Suprapubic skin (tissue), 4 donors: ENCODE measurements at regions not wholly inside any gene's neighbourhood (a gene's known extent, or its start where the extent isn't known, plus 50 kb on each side); places are given as distances from the start of the nearest gene placed in this dataset.

Source experiments
- DNase-seq, 2 donors: peaks; one replicate each; pipeline ENCODE4 v3.0.0-alpha.2; 2019; ENCODE audit warnings: low spot score in 2 of 2
- H3K27ac ChIP-seq: fragments of 200-600 bp; sonication (generic); one replicate; pipeline ENCODE4 v1.5.1; 2019
- H3K27me3 ChIP-seq: fragments of 200-600 bp; sonication (generic); one replicate; pipeline ENCODE4 v1.5.1; 2019
- H3K36me3 ChIP-seq: fragments of 200-600 bp; sonication (generic); one replicate; pipeline ENCODE4 v1.5.1; 2019
- H3K4me1 ChIP-seq: fragments of 200-600 bp; sonication (generic); one replicate; pipeline ENCODE4 v1.5.1; 2019
- H3K4me3 ChIP-seq: fragments of 200-600 bp; sonication (generic); one replicate; pipeline ENCODE4 v1.5.1; 2019; ENCODE audit warnings: mild to moderate bottlenecking
- H3K9me3 ChIP-seq: fragments of 200-600 bp; sonication (generic); one replicate; pipeline ENCODE4 v1.5.1; 2019
- CTCF ChIP-seq, 2 donors: fragments of 200-600 bp in 1 of 2; fragments of 450-650 bp in 1 of 2; sonication (generic) in 1 of 2; IDR thresholded peaks; one replicate each; pipeline ENCODE4 v1.5.1; 2016 to 2019; ENCODE audit warnings: antibody characterized with exemption in 2 of 2, mild to moderate bottlenecking in 1 of 2, moderate library complexity in 1 of 2
- EP300 ChIP-seq: sonication (generic); formaldehyde crosslinking; IDR thresholded peaks from one replicate; pipeline ENCODE4 v1.6.1; 2017; ENCODE audit warnings: antibody characterized with exemption
- POLR2A ChIP-seq, 2 donors: fragments of 450-650 bp; IDR thresholded peaks; one replicate each; pipeline ENCODE4 v1.6.1; 2017; ENCODE audit warnings: antibody characterized with exemption in 2 of 2, mild to moderate bottlenecking in 2 of 2, moderate library complexity in 2 of 2
- POLR2AphosphoS5 ChIP-seq, 3 donors: sonication (generic); formaldehyde crosslinking; IDR thresholded peaks; one replicate each; pipeline ENCODE4 v1.6.1; 2017; ENCODE audit warnings: antibody characterized with exemption in 3 of 3
- WGBS: methylation state at CpG from one replicate; pipeline ENCODE4 v1.1.5; 2018; 5-methylcytosine and 5-hydroxymethylcytosine counted together

GRCh38 chr4:33714971-33715370 lies 2529.3 kb downstream of the ARAP2 start:
- H3K36me3 ChIP-seq = no peaks in the 10 kb centered on the region
- TF ChIP-seq EP300 (no peak), CTCF (IDR thresholded peaks at IDR 0.05) (no peak), POLR2AphosphoS5 (IDR thresholded peaks at IDR 0.05) (no peak), POLR2A (IDR thresholded peaks at IDR 0.05) (no peak)

GRCh38 chr4:33715841-33716395 lies 2528.4 kb downstream of the ARAP2 start:
- no peaks in the 10 kb centered on the region for H3K27me3 ChIP-seq
- no peaks in the 10 kb centered on the region for H3K36me3 ChIP-seq
- H3K4me3 ChIP-seq = no peak overlapping the region
- 28% methylated on average over 4 of the region's 4 CpGs for WGBS
- no peak overlapping the region for H3K27ac ChIP-seq
- peak in 1 of 3 donors; percentile 46 for TF ChIP-seq POLR2AphosphoS5 (IDR thresholded peaks at IDR 0.05)
- TF ChIP-seq CTCF (IDR thresholded peaks at IDR 0.05) = no peak
- H3K9me3 ChIP-seq = no peaks in the 10 kb centered on the region
- H3K4me1 ChIP-seq = no peaks in the 10 kb centered on the region
- DNase-seq = no peak

More at GRCh38 chr4:33714971-33715370, 2529.3 kb downstream of the ARAP2 start:
- no peak for DNase-seq
- H3K27ac ChIP-seq = no peak overlapping the region
- no peak overlapping the region for H3K4me3 ChIP-seq
- H3K9me3 ChIP-seq = no peaks in the 10 kb centered on the region
- WGBS = 81% methylated on average over 1 of the region's 1 CpG
- H3K4me1 ChIP-seq = no peaks in the 10 kb centered on the region
- H3K27me3 ChIP-seq = no peaks in the 10 kb centered on the region

- no peak overlapping the region for H3K4me3 ChIP-seq
- peak overlapping the region; percentile 27 for H3K27ac ChIP-seq
- H3K9me3 ChIP-seq = no peaks in the 10 kb centered on the region
- H3K27me3 ChIP-seq = no peaks in the 10 kb centered on the region
- WGBS = 69% methylated on average over 2 of the region's 2 CpGs
- no peaks in the 10 kb centered on the region for H3K4me1 ChIP-seq
- no peaks in the 10 kb centered on the region for H3K36me3 ChIP-seq
- no peak for DNase-seq
- TF ChIP-seq EP300 = no peak
- TF ChIP-seq POLR2AphosphoS5 (IDR thresholded peaks at IDR 0.05) = peak in 1 of 3 donors; percentile 28
- no peak for TF ChIP-seq CTCF (IDR thresholded peaks at IDR 0.05)
- no peak for TF ChIP-seq POLR2A (IDR thresholded peaks at IDR 0.05)
Measured at GRCh38 chr4:33722254-33722653, 2522.1 kb downstream of the ARAP2 start.

GRCh38 chr4:33722800-33723516 lies 2521.4 kb downstream of the ARAP2 start:
- Histone ChIP-seq H3K36me3 (no peaks in the 10 kb centered on the region), H3K27me3 (no peaks in the 10 kb centered on the region), H3K4me1 (no peaks in the 10 kb centered on the region), H3K9me3 (no peaks in the 10 kb centered on the region), H3K4me3 (no peak overlapping the region), H3K27ac (peak overlapping the region; percentile 27)
- 46% methylated on average over 7 of the region's 7 CpGs for WGBS
- TF ChIP-seq CTCF (IDR thresholded peaks at IDR 0.05) = no peak
- no peak for DNase-seq

GRCh38 chr4:33724685-33725084 lies 2519.6 kb downstream of the ARAP2 start:
- no peak for TF ChIP-seq POLR2A (IDR thresholded peaks at IDR 0.05)
- TF ChIP-seq CTCF (IDR thresholded peaks at IDR 0.05) = no peak
- no peak for TF ChIP-seq EP300
- TF ChIP-seq POLR2AphosphoS5 (IDR thresholded peaks at IDR 0.05) = no peak
- Histone ChIP-seq H3K27ac (no peak overlapping the region), H3K36me3 (no peaks in the 10 kb centered on the region), H3K4me1 (no peaks in the 10 kb centered on the region), H3K4me3 (no peak overlapping the region), H3K9me3 (no peaks in the 10 kb centered on the region), H3K27me3 (no peaks in the 10 kb centered on the region)
- no peak for DNase-seq
- 73% methylated on average over 3 of the region's 3 CpGs for WGBS
